ENCODE measurements at regions not wholly inside any gene's neighbourhood (a gene's known extent, or its start where the extent isn't known, plus 50 kb on each side); places are given as distances from the start of the nearest gene placed in this dataset.

GRCh38 chr19:34824686-34825085, 51.7 kb upstream of the ZNF599 start:
- Histone ChIP-seq H3K9me3 (no peaks in the 10 kb centered on the region), H3K27ac (no peak overlapping the region), H3K27me3 (replicated peaks; ENCODE audit: insufficient read depth) (no peaks in the 10 kb centered on the region), H3K4me1 (replicated peaks) (no peaks in the 10 kb centered on the region), H3K36me3 (no peaks in the 10 kb centered on the region), H3K4me3 (no peak overlapping the region)
- TF ChIP-seq CTCF (IDR thresholded peaks at IDR 0.05), result no peak
- no peak for TF ChIP-seq POLR2A (IDR thresholded peaks at IDR 0.05)
- no peak for TF ChIP-seq POLR2AphosphoS5 (IDR thresholded peaks at IDR 0.05)
- intact Hi-C loops (cut with DNase I), result no loop called here
- 93% methylated on average over 4 of the region's 4 CpGs for WGBS
- no peak for DNase-seq (ENCODE audit: low spot score)
